Mucosa of stomach (tissue), 1 donor: ENCODE measurements at regions not wholly inside any gene's neighbourhood (a gene's known extent, or its start where the extent isn't known, plus 50 kb on each side); places are given as distances from the start of the nearest gene placed in this dataset.
"Not testable (repeated sequence)": the region's sequence is repeated elsewhere in the genome, so short reads cannot be mapped to it uniquely, and the experiment has no call there.

Experiments used
- H3K27me3 ChIP-seq: one replicate; pipeline ENCODE4 v1.7.0; 2013; ENCODE audit warnings: mild to moderate bottlenecking, low read length; ENCODE audit not compliant: control insufficient read depth, insufficient read depth
- H3K36me3 ChIP-seq: one replicate; pipeline ENCODE4 v1.7.0; 2013; ENCODE audit warnings: low read length; ENCODE audit not compliant: control insufficient read depth, insufficient read depth
- H3K4me1 ChIP-seq: one replicate; pipeline ENCODE4 v1.7.0; 2013; ENCODE audit warnings: mild to moderate bottlenecking, low read length; ENCODE audit not compliant: control insufficient read depth, insufficient read depth
- H3K4me3 ChIP-seq: one replicate; pipeline ENCODE4 v1.7.0; 2013; ENCODE audit warnings: low read length
- H3K9ac ChIP-seq: one replicate; pipeline ENCODE4 v1.7.0; 2013; ENCODE audit warnings: mild to moderate bottlenecking, low read length, moderate library complexity
- H3K9me3 ChIP-seq: one replicate; pipeline ENCODE4 v1.7.0; 2013; ENCODE audit warnings: mild to moderate bottlenecking, low read length, moderate library complexity; ENCODE audit not compliant: control insufficient read depth
- donor health status: Pancreatic carcinoma.

DNA sequence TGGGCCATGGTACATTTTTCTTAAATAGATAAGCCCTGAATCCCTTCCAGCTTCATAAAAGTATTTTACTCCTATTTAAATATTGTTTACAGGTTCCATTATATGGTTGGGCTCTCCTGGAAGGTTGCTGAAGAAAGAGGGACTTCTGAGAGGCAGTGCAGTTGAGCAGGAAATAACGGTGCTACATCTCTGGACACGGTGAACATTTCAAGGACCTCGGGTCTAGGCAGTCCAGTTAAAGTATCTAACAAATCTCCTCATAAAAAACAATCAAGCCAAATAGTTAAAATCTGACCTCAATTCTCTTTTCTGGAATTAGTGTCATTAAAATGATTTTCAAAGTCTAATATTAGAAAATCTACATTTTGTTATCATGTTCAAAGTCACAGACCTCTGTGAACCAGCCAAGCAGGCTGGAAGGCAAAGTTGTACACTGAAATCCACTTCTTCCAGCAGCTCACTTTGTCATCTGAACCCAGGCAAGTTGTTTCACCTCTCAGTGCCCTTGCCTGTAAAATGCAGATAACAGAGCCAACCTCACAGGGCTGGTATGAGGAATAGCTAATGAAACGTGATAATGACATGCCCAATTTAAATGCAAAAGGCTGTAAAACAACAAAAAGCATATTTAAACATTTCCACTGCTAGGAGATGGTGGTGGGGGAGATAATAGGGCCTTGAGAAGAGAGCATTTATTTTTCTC, 267.0 kb upstream of the KLF3 start:
- no peak overlapping the region for H3K9ac ChIP-seq
- peaks cover 7% of the 10 kb centered on the region for H3K4me1 ChIP-seq
- H3K36me3 ChIP-seq = no peaks in the 10 kb centered on the region
- H3K9me3 ChIP-seq = no peaks in the 10 kb centered on the region
- no peaks in the 10 kb centered on the region for H3K27me3 ChIP-seq
- H3K4me3 ChIP-seq = no peak overlapping the region

DNA sequence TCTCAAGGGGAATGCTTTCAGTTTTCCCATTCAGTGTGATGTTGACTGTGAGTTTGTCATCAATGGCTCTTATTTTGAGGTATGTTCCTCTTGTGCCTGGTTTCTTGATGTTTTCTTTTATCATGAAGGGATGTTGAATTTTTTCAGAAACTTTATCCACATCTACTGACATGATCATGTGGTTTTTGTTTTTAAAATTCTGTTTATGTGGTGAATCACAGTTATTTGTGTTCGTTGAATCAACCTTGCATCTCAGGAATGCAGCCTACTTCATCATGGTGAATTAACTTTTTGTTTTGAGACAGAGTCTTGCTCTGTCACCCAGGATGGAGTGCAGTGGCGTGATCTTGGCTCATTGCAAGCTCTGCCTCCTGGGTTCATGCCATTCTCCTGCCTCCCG, 263.1 kb upstream of the KLF3 start:
- H3K9ac ChIP-seq = no peak overlapping the region

DNA sequence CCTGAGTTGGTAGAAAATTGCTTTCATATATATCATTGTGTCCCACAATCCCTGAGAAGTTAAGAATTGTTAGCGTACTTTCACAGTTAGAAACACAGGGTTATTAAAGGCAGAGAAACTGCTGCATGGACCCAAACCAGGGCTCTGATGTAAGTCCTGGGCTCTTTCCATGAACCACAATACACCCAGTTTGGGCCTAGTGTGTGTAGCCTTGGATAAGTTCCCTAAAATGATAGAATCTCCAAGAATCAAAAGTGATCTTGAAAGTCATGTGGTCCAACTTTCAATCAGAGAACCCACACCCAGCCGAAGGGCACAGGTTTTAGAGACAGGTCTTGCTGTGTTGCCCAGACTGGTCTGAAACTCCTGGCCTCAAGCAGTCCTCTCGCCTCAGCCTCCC, 257.8 kb upstream of the KLF3 start:
- H3K4me3 ChIP-seq = no peak overlapping the region
- no peaks in the 10 kb centered on the region for H3K4me1 ChIP-seq
- no peak overlapping the region for H3K9ac ChIP-seq
- no peaks in the 10 kb centered on the region for H3K9me3 ChIP-seq
- no peaks in the 10 kb centered on the region for H3K27me3 ChIP-seq
- H3K36me3 ChIP-seq = no peaks in the 10 kb centered on the region

More for the DNA sequence above, 263.1 kb upstream of the KLF3 start:
- Histone ChIP-seq H3K27me3 (no peaks in the 10 kb centered on the region), H3K36me3 (no peaks in the 10 kb centered on the region), H3K9me3 (no peaks in the 10 kb centered on the region), H3K4me3 (no peak overlapping the region), H3K4me1 (peaks cover 7% of the 10 kb centered on the region)

DNA sequence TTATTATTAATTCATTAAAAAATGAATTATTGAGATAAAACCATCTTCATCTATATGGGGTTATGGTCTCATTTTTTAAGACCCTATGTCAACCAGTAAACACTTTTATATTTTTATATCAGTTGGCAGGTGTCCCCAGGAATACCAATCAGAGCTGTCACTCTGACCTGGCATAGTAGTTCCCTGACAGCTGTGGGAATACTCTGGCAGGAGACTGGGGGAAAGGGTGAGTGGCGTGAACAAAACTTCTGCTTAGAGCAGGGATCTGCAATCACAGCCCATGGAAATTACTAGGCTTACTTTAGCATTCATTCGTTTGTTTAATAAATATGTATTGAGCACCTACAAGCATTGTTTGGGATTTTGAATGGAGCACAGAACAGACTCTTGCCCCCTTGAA, 254.1 kb upstream of the KLF3 start:
- Histone ChIP-seq H3K9ac (no peak overlapping the region), H3K4me3 (no peak overlapping the region), H3K36me3 (no peaks in the 10 kb centered on the region), H3K9me3 (no peaks in the 10 kb centered on the region), H3K4me1 (peaks cover 13% of the 10 kb centered on the region), H3K27me3 (no peaks in the 10 kb centered on the region)

DNA sequence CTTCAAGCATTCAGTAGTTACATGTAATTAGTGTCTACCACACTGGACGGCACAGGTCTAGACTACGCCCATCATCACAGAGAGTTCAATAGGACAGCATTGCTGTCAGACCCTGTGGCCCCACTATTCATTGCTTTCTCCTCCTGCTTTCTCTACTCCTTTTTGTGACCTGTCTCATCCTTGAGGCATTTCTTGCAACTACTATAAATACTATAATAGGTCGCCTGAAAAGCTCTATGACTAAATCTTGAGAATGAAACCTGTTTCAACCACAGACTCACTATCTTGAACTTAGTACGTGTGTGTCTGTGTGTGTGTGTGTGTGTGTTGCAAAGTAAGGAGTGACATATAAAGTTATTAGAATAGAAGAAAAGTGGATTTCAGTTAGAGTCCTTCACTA, 252.9 kb upstream of the KLF3 start:
- Histone ChIP-seq H3K36me3 (no peaks in the 10 kb centered on the region), H3K9me3 (no peaks in the 10 kb centered on the region), H3K4me1 (peaks cover 13% of the 10 kb centered on the region), H3K9ac (no peak overlapping the region), H3K27me3 (no peaks in the 10 kb centered on the region), H3K4me3 (no peak overlapping the region)

DNA sequence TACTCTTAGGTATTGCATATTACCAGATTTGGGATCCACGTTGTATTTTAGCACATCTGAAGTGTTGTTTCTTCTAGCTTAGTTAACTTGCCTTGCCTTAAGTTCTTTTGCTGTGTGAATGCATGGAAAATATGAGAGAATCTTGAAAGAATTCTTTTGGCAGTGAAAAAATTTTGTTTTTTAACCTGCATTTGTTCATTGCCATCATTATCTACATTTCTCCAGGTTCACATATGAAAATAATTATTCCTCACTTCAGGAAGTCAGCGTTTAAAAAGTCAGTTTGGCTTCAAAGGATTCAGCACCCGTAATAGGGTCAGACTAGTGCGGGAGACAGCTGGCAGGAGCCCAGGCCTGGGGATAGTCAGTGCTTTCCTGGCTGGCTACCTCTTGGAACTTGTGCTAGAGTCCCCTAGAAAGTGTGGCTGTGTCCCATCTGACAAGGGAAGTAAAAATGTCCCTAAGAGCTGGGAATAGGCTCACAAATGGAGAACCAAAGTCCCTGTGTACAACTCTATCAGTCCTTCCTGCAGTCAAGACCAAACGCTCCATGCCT, 251.9 kb upstream of the KLF3 start:
- Histone ChIP-seq H3K4me1 (peaks cover 13% of the 10 kb centered on the region), H3K9ac (no peak overlapping the region), H3K9me3 (no peaks in the 10 kb centered on the region), H3K27me3 (no peaks in the 10 kb centered on the region), H3K4me3 (no peak overlapping the region), H3K36me3 (no peaks in the 10 kb centered on the region)

DNA sequence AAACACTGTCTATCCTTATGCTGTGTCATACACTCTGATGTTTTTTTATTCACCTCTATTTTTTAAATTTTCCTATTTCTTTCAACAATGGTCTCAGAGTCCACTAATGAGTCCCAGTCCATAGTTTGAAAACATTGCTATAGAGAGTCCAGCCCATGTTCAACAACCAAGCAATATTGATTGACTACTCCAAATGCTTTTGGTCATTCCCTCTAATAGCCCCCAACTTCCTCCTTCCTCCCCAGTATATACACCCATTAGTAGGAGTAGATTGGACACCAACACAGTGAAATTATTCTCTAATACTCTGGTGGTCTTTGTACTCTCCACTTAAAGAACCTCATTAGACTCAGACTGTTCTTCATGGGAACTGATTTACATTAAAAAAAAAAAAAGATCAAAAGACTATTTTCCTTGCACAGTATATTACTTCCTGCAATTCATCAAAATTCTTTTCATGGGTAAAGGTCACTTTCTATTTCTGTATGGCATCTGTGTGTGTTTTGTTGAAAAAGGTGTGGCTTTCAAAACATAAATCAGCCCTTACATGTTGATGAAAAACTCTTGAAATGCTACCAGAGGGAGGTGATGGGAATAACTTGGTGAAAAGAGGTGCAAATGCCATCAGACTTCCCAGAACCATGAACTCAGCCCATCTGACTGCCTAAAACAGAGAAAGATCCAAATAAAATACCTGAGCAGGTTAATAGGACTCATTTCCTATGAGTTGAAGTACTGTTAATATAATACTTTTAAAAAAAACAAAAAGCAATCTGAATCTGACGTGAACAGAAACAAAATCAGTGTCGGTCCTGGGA, 250.3 kb upstream of the KLF3 start:
- Histone ChIP-seq H3K27me3 (no peaks in the 10 kb centered on the region), H3K4me1 (peaks cover 13% of the 10 kb centered on the region), H3K4me3 (no peak overlapping the region), H3K36me3 (no peaks in the 10 kb centered on the region), H3K9me3 (no peaks in the 10 kb centered on the region), H3K9ac (no peak overlapping the region)

DNA sequence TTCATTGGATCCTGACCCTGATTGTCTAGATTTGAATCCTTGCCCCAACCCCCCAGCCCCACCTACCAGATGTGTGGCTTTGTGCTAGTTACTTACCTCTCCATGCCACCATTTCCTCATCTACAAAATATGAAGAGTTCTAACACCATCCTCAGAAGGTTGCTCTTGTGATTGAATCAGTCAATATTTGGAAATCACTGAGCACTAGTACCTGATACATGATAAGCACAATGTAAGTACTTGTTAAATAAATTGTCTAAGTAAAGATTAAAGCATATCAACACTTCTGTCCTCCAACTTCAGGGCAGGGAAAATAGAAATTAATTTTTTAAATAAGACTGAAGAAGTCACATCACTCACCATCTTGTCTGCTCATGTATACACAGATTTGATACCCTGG, 249.6 kb upstream of the KLF3 start:
- Histone ChIP-seq H3K36me3 (no peaks in the 10 kb centered on the region), H3K4me1 (peaks cover 13% of the 10 kb centered on the region), H3K9ac (no peak overlapping the region), H3K9me3 (no peaks in the 10 kb centered on the region), H3K27me3 (no peaks in the 10 kb centered on the region), H3K4me3 (no peak overlapping the region)

DNA sequence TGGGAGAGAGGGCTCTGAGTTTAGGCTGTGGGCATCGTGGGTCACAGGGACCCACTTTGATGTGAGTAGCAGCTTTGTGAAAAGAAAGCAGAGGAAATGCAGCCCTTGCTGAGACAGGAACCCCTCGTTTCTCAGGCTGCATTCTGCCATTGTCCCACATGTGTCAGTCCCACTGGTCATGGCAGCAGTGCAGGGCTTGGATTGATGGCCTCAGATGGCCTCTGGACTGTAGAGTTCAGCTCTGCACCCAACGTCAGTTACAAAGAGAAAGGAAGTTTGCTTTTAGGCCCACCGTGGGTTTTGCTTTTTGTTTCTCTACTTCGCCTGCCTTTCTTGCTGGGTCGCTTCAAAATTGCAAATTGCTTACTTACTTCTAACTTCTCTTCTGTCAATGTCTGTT, 248.3 kb upstream of the KLF3 start:
- Histone ChIP-seq H3K4me1 (peaks cover 13% of the 10 kb centered on the region), H3K27me3 (no peaks in the 10 kb centered on the region), H3K4me3 (no peak overlapping the region), H3K9me3 (no peaks in the 10 kb centered on the region), H3K36me3 (no peaks in the 10 kb centered on the region), H3K9ac (no peak overlapping the region)

DNA sequence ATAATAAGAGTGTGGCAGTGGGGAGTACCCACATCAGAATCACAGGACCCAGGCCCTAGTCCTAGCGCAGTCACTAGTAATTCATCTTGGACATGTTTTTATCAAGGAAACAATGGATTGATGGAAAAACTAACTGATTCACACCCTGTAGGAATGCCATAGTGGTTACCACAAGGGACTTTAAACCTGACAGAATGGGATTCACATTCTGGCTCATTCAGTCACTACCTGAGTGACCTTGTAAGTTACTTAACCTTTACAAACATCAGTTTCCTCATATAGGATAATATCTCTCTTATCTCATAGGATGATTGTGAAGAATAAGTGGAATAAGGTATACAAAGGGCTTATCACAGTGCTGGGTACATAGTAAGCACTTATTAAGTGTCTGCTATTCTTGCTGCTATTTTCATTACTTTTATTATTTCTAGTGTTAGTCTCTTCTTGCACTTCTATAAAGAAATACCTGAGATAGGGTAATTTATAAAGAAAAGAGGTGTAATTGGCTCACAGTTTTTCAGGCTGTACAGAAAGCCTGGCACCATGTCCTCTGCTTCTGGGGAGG, 247.5 kb upstream of the KLF3 start:
- H3K27me3 ChIP-seq = no peaks in the 10 kb centered on the region

DNA sequence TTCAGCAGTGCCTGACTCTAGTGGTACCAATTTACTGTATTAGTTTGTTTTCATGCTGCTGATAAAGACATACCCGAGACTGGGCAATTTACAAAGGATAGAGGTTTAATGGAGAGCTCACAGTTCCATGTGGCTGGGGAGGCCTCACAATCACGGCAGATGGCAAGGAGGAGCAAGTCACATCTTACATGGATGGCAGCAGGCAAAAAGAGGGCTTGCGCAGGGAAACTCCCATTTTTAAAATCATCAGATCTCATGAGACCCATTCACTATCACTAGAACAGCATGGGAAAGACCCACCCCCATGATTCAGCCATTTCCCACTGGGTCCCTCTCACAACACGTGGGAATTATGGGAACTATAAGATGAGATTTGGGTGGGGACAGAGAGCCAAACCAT, 243.7 kb upstream of the KLF3 start:
- not testable (repeated sequence) for H3K4me3 ChIP-seq, H3K9ac ChIP-seq, H3K36me3 ChIP-seq, H3K27me3 ChIP-seq, H3K9me3 ChIP-seq
- peaks cover 13% of the 10 kb centered on the region for H3K4me1 ChIP-seq

More for the DNA sequence above, 247.5 kb upstream of the KLF3 start:
- H3K36me3 ChIP-seq = no peaks in the 10 kb centered on the region
- peaks cover 13% of the 10 kb centered on the region for H3K4me1 ChIP-seq
- H3K4me3 ChIP-seq = no peak overlapping the region
- H3K9ac ChIP-seq = no peak overlapping the region
- H3K9me3 ChIP-seq = no peaks in the 10 kb centered on the region

DNA sequence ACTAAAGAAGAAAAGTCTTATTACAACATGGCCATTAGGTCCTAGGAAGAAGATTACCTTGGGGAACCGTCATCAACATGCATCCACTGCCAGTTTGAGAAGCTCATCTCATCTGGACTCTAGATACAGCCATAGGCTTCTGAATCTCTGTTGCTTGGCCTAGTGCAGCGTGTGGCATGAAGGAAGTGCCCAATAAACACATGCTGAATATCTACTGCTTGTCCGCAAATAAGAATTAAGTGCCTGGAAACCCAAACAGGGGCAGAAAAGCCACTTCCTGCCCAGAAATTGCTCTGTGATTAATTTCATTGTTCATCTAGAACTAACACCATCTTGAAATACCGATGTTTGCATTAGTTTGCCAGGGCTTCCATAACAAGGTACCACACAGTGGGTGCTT, 241.1 kb upstream of the KLF3 start:
- H3K4me3 ChIP-seq = no peak overlapping the region

More for the DNA sequence above, 241.1 kb upstream of the KLF3 start:
- Histone ChIP-seq H3K9ac (no peak overlapping the region), H3K27me3 (no peaks in the 10 kb centered on the region), H3K4me1 (peaks cover 13% of the 10 kb centered on the region), H3K36me3 (no peaks in the 10 kb centered on the region), H3K9me3 (no peaks in the 10 kb centered on the region)
